HepG2 (cell line): ENCODE measurements at regions not wholly inside any gene's neighbourhood (a gene's known extent, or its start where the extent isn't known, plus 50 kb on each side); places are given as distances from the start of the nearest gene placed in this dataset.

Experiments
- CCAR2 ChIP-seq: fragments of 200-400 bp; formaldehyde crosslinking; optimal IDR thresholded peaks from 2 replicates; pipeline ENCODE3; 2018; ENCODE audit warnings: low read depth, mild to moderate bottlenecking, low read length, moderate library complexity
- JUND ChIP-seq: sonication (generic); formaldehyde crosslinking; IDR thresholded peaks from 2 replicates; pipeline ENCODE4 v1.8.0; 2022; ENCODE audit warnings: mild to moderate bottlenecking, missing genetic modification reagents
- KDM5A ChIP-seq: fragments of 200-600 bp; sonication (generic); IDR thresholded peaks from 2 replicates; pipeline ENCODE4 v1.7.0; 2018; ENCODE audit warnings: antibody characterized with exemption, mild to moderate bottlenecking, low read length, borderline replicate concordance
- NR2C2 ChIP-seq: sonication (generic); formaldehyde crosslinking; IDR thresholded peaks from 2 replicates; pipeline ENCODE4 v1.4.0; 2020; ENCODE audit warnings: missing genetic modification reagents, mild to moderate bottlenecking, moderate library complexity, borderline replicate concordance
- POLR2A ChIP-seq, 2 experiments: IDR thresholded peaks; 2 replicates each; pipeline ENCODE4 v1.6.1; 2011; ENCODE audit warnings: low read depth in 2 of 2, low read length in 2 of 2, mild to moderate bottlenecking in 1 of 2, moderate library complexity in 1 of 2; ENCODE audit not compliant: insufficient read depth in 1 of 2
- PRPF4 ChIP-seq: fragments of 200-400 bp; formaldehyde crosslinking; IDR thresholded peaks from 2 replicates; pipeline ENCODE4 v1.6.1; 2016; ENCODE audit warnings: low read length, low read depth; ENCODE audit not compliant: poor library complexity, severe bottlenecking
- ZFP90 ChIP-seq: sonication (generic); formaldehyde crosslinking; IDR thresholded peaks from 2 replicates; pipeline ENCODE4 v1.8.0; 2022; ENCODE audit warnings: missing genetic modification reagents, mild to moderate bottlenecking, inconsistent platforms, borderline replicate concordance
- ZZZ3 ChIP-seq: sonication (generic); formaldehyde crosslinking; IDR thresholded peaks from 2 replicates; pipeline ENCODE4 v1.4.0; 2020; ENCODE audit warnings: missing genetic modification reagents, mild to moderate bottlenecking, borderline replicate concordance

DNA sequence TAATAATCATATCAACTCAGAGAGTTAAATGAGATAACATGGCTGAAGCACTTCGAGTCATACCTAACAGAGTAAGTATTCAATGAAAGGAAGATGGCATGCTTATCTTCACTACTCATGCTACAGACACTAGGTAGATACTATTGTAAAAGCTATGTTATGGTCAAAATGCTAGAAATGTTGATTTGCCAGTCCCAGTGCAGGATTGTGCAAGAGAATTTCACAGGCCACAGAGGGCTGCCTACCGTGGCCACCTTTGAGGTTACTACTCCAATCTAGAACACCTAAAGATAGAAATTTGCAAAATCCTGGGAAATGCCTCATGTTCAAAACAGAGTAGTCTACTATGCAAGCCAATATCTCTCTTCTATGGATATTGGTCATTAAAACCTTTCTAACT lies 75.3 kb upstream of the PLEKHG7 start:
- TF ChIP-seq ZFP90 (CRISPR knock-in tag) (no peak), CCAR2 (no peak), KDM5A (no peak), ZZZ3 (CRISPR knock-in tag) (no peak), JUND (CRISPR knock-in tag) (no peak), POLR2A (IDR thresholded peaks at IDR 0.05; ENCODE audit: insufficient read depth in 1 of 2, low read depth in 2 of 2, low read length in 2 of 2) (no peak), PRPF4 (no peak), NR2C2 (CRISPR knock-in tag) (no peak)
